GM12872 (cell line): ENCODE measurements at regions not wholly inside any gene's neighbourhood (a gene's known extent, or its start where the extent isn't known, plus 50 kb on each side); places are given as distances from the start of the nearest gene placed in this dataset.

ENCODE experiments used
- TF ChIP-seq, protein P1 (sequence below): IDR thresholded peaks from 3 replicates; pipeline ENCODE4 v1.5.1; 2011; ENCODE audit warnings: low read depth, mild to moderate bottlenecking, low read length, moderate library complexity; ENCODE audit not compliant: insufficient read depth

DNA sequence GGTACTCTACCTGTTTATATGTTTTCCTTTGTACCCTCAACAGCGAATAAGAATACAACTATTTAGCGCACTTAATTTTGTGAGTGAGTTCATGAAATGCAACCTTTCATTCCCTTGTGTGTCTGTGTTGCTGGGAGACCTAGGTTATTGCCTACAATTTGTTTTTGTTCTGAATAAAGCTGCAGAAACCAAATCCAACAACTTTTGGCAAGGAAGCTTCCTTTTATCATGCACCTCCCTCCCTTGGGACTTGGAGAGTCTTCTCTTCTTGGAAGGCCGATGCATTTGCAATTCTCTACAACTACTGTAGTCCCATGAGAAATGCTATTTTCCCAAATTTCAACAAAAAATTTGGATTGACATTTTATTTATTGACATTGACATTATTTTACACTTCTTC, 1002.4 kb upstream of the CADM2 start:
- TF ChIP-seq, protein P1, sequence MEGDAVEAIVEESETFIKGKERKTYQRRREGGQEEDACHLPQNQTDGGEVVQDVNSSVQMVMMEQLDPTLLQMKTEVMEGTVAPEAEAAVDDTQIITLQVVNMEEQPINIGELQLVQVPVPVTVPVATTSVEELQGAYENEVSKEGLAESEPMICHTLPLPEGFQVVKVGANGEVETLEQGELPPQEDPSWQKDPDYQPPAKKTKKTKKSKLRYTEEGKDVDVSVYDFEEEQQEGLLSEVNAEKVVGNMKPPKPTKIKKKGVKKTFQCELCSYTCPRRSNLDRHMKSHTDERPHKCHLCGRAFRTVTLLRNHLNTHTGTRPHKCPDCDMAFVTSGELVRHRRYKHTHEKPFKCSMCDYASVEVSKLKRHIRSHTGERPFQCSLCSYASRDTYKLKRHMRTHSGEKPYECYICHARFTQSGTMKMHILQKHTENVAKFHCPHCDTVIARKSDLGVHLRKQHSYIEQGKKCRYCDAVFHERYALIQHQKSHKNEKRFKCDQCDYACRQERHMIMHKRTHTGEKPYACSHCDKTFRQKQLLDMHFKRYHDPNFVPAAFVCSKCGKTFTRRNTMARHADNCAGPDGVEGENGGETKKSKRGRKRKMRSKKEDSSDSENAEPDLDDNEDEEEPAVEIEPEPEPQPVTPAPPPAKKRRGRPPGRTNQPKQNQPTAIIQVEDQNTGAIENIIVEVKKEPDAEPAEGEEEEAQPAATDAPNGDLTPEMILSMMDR: no peak

DNA sequence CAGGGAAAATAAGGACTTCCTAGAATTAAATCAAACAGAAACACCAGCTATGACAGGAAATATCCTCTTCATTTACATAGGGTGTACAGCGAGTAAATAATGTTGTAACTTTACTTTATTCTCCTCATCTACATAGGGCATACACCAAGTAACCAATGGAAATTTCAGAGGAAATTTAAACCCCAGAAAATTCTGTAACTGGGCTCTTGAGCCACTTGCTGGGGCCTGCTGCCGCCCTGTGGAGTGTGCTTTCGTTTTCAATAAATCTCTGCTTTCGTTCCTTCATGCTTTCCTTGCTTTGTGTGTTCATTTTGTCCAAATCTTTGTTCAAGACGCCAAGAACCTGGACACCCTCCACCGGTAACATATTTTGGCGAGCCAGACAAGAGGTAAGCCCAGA, 990.4 kb upstream of the CADM2 start:
- TF ChIP-seq, protein P1: no peak

DNA sequence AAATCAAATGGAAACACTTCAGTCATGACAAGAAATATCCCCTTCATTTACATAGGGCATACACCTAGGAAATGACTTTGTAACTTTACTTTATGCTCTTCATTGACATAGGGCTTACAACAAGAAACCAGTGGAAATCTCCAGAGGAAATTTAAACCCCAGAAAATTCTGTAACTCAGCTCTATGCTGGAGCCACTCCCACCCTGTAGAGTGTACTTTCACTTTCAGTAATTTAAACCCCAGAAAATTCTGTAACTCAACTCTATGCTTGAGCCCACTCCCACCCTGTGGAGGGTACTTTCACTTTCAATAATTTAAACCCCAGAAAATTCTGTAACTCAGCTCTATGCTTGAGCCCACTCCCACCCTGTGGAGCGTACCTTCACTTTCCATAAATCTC, 987.1 kb upstream of the CADM2 start:
- TF ChIP-seq, protein P1: no peak

DNA sequence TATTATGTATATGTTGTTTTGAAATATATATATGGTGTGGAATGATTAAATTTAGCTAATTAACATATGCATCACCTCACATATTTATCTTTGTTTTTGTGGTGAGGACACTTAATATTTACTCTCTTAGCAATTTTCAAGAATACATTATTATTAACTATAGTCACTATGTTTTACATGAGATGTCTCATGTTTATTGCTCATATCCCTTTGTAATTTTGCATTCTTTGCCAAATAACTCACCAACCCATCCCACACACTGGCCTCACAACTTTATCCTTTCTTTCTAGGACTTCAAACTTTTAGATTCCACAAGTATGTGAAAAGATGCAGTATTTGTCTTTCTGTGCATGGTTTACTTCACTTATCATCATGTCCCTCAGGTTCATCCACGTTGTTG, 950.2 kb upstream of the CADM2 start:
- TF ChIP-seq, protein P1: no peak

DNA sequence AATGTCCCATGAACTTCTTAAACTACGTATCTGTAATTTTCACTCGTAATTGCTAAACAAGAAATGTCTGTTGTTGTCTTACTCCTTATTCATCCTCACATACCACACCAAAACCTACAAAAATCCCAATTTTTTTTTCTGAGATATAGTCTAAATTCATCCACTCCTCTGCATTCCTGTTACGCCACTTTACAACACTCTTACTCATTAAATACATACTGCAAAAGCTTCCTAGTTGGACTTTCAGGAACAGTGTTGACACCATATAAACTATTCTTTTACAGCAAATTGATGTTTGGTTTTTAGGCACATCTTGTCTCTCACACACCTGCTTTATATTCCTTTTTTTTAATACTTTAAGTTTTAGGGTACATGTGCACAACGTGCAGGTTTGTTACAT, 934.9 kb upstream of the CADM2 start:
- TF ChIP-seq, protein P1: no peak

DNA sequence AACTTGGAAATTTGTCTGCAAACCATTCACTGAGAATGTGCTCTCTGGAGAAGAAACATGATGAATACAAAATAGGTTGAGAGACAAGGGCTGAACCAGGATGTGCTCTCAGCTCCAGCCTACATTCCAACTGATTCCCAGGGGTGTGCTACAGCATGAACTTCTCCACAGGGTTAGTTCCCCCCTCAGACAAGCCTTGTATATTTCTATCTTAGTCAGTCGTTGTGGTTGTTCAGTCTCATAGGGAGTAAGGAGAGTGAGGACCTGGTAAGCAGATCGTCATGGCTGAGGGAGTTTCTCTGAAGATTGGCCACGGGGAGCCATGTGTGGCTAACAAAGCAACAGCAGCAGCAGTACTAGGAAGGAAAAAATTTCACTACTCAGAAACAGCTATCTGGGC, 919.7 kb upstream of the CADM2 start:
- TF ChIP-seq, protein P1: no peak

DNA sequence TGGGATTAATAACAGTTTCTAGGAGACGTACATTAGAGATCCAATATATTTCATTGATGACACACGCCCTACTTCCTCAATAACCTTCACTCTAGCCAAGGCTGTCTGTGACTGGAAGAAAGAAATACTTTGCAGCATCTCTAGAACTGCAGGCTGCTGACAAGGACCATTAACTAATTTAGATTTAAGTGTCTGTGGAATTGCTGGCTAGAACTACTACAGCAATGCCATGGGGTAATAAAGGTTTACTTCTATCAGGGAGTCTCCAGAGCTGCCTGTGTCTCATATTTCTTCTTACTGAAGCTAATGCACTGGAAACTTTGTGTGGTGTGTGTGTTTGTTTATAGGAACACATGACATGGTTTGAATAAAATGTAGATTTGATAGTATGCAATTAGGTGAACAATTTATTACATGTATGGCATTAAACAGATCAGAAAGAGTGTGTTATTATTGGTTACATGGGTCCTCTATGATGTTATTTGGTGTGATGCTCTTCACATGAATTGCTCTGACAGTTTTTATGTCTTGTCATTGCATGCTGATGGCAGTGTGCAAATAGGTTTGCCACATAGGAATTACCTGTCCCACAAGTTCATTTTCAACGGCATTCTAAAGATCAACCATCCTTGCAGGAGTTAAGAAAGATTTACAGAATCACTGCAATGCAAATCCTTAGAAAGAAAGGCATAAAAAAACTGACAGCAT, 916.2 kb upstream of the CADM2 start:
- TF ChIP-seq, protein P1: no peak
